Activated CD4-positive, alpha-beta T cell treated with anti-CD3 and anti-CD28 coated beads, Interleukin-2, amount 10 ng/mL, durations not matched to agents 7 days and 5 days (primary cell): ENCODE measurements at regions not wholly inside any gene's neighbourhood (a gene's known extent, or its start where the extent isn't known, plus 50 kb on each side); places are given as distances from the start of the nearest gene placed in this dataset.

ENCODE experiments used
- CTCF ChIA-PET: fragments of 350-600 bp; sonication (Branson Sonifier 250); formaldehyde crosslinking; loops from one replicate; lab custom pipeline; 2021; ENCODE audit warnings: antibody characterized with exemption; lab: Charles Lee
- POLR2A ChIA-PET: fragments of 350-600 bp; sonication (Branson Sonifier 250); formaldehyde crosslinking; loops from one replicate; lab custom pipeline; 2021; ENCODE audit warnings: antibody characterized with exemption; lab: Charles Lee
- DNase-seq: peaks from one replicate; pipeline ENCODE4 v3.0.0-alpha.2; 2020
- H3K27ac Mint-ChIP-seq: one replicate; pipeline ENCODE4 v1.8.0; 2021; ENCODE audit warnings: mild to moderate bottlenecking, moderate library complexity, mixed read lengths
- H3K27me3 Mint-ChIP-seq: one replicate; pipeline ENCODE4 v1.8.0; 2021; ENCODE audit warnings: mixed read lengths
- H3K36me3 Mint-ChIP-seq: one replicate; pipeline ENCODE4 v1.8.0; 2021; ENCODE audit warnings: low read depth, mixed read lengths
- H3K4me1 Mint-ChIP-seq: one replicate; pipeline ENCODE4 v1.8.0; 2021; ENCODE audit warnings: mixed read lengths
- H3K4me3 Mint-ChIP-seq: one replicate; pipeline ENCODE4 v1.8.0; 2021; ENCODE audit warnings: mild to moderate bottlenecking, moderate library complexity, mixed read lengths
- H3K9me3 Mint-ChIP-seq: one replicate; pipeline ENCODE4 v1.8.0; 2021; ENCODE audit warnings: mixed read lengths

- Mint-ChIP-seq H3K9me3 (peaks cover 19% of the 10 kb centered on the region), H3K4me3 (no peak overlapping the region), H3K36me3 (peaks cover 6% of the 10 kb centered on the region), H3K27me3 (peaks cover 9% of the 10 kb centered on the region), H3K4me1 (no peaks in the 10 kb centered on the region), H3K27ac (no peak overlapping the region)
- CTCF ChIA-PET: no interaction called here
- no peak for DNase-seq
- POLR2A ChIA-PET: no interaction called here
These were observed 156.5 kb upstream of the OLIG3 start for GRCh38 chr6:137650720-137651119.

GRCh38 chr6:137651178-137651577 lies 157.0 kb upstream of the OLIG3 start:
- ChIA-PET POLR2A (no interaction called here), CTCF (interaction anchor here (0.6 kb wide), 1 partner anchor 170 kb away, joined by 5 read pairs; no protein-coding TSS in a partner anchor)
- peaks cover 7% of the 10 kb centered on the region for H3K36me3 Mint-ChIP-seq
- H3K4me1 Mint-ChIP-seq: peaks cover under 1% of the 10 kb centered on the region
- no peak overlapping the region for H3K27ac Mint-ChIP-seq
- H3K9me3 Mint-ChIP-seq: peaks cover 19% of the 10 kb centered on the region
- no peak overlapping the region for H3K4me3 Mint-ChIP-seq
- H3K27me3 Mint-ChIP-seq: peaks cover 9% of the 10 kb centered on the region
- DNase-seq: no peak

- CTCF ChIA-PET: interaction anchor here (0.6 to 1.6 kb wide), 3 partner anchors 42 to 293 kb away, joined by 3 to 5 read pairs (median 4); no protein-coding TSS in a partner anchor
These were observed 157.6 kb upstream of the OLIG3 start for GRCh38 chr6:137651591-137652335.

GRCh38 chr6:137652961-137653705 lies 158.9 kb upstream of the OLIG3 start:
- CTCF ChIA-PET: interaction anchor here (0.7 to 1.6 kb wide), 3 partner anchors 11 to 292 kb away, joined by 3 to 4 read pairs (median 4); no protein-coding TSS in a partner anchor
- H3K9me3 Mint-ChIP-seq: peaks cover 18% of the 10 kb centered on the region
- no peak for DNase-seq
- H3K27ac Mint-ChIP-seq: no peak overlapping the region
- no peak overlapping the region for H3K4me3 Mint-ChIP-seq
- peaks cover 20% of the 10 kb centered on the region for H3K4me1 Mint-ChIP-seq
- POLR2A ChIA-PET: no interaction called here
- H3K27me3 Mint-ChIP-seq: peaks cover 4% of the 10 kb centered on the region
- peaks cover 7% of the 10 kb centered on the region for H3K36me3 Mint-ChIP-seq

More at GRCh38 chr6:137651591-137652335, 157.6 kb upstream of the OLIG3 start:
- POLR2A ChIA-PET: no interaction called here
- Mint-ChIP-seq H3K27ac (no peak overlapping the region), H3K4me3 (no peak overlapping the region), H3K27me3 (peaks cover 9% of the 10 kb centered on the region), H3K9me3 (peaks cover 18% of the 10 kb centered on the region), H3K4me1 (peaks cover 6% of the 10 kb centered on the region), H3K36me3 (peaks cover 7% of the 10 kb centered on the region)
- DNase-seq: no peak

- Mint-ChIP-seq H3K9me3 (peaks cover 18% of the 10 kb centered on the region), H3K27me3 (no peaks in the 10 kb centered on the region), H3K4me3 (no peak overlapping the region), H3K27ac (no peak overlapping the region), H3K4me1 (peaks cover 21% of the 10 kb centered on the region), H3K36me3 (peaks cover 7% of the 10 kb centered on the region)
- no peak for DNase-seq
- POLR2A ChIA-PET: no interaction called here
- CTCF ChIA-PET: interaction anchor here (1.4 to 1.6 kb wide), 2 partner anchors 12 to 291 kb away, joined by 4 read pairs; no protein-coding TSS in a partner anchor
These were observed 159.5 kb upstream of the OLIG3 start for GRCh38 chr6:137653706-137654059.

- H3K4me1 Mint-ChIP-seq: peaks cover 21% of the 10 kb centered on the region
- no peak overlapping the region for H3K27ac Mint-ChIP-seq
- DNase-seq: no peak
- ChIA-PET CTCF (no interaction called here), POLR2A (no interaction called here)
- no peaks in the 10 kb centered on the region for H3K27me3 Mint-ChIP-seq
- peaks cover 7% of the 10 kb centered on the region for H3K36me3 Mint-ChIP-seq
- peaks cover 18% of the 10 kb centered on the region for H3K9me3 Mint-ChIP-seq
- H3K4me3 Mint-ChIP-seq: no peak overlapping the region
These were observed 160.3 kb upstream of the OLIG3 start for GRCh38 chr6:137654365-137654981.

GRCh38 chr6:137655291-137655690 lies 161.1 kb upstream of the OLIG3 start:
- ChIA-PET CTCF (no interaction called here), POLR2A (no interaction called here)
- Mint-ChIP-seq H3K4me3 (no peak overlapping the region), H3K36me3 (peaks cover 7% of the 10 kb centered on the region), H3K4me1 (peaks cover 21% of the 10 kb centered on the region), H3K9me3 (peaks cover 18% of the 10 kb centered on the region), H3K27ac (no peak overlapping the region), H3K27me3 (no peaks in the 10 kb centered on the region)
- DNase-seq: no peak

GRCh38 chr6:137656735-137657134 lies 162.5 kb upstream of the OLIG3 start:
- Mint-ChIP-seq H3K27me3 (no peaks in the 10 kb centered on the region), H3K4me1 (peaks cover 24% of the 10 kb centered on the region), H3K4me3 (no peak overlapping the region), H3K9me3 (peaks cover 15% of the 10 kb centered on the region), H3K27ac (no peak overlapping the region), H3K36me3 (peaks cover 7% of the 10 kb centered on the region)
- CTCF ChIA-PET: interaction anchor here (0.7 to 2.4 kb wide), 4 partner anchors 9 to 133 kb away, joined by 3 to 6 read pairs (median 4); no protein-coding TSS in a partner anchor
- POLR2A ChIA-PET: no interaction called here
- no peak for DNase-seq

- H3K4me1 Mint-ChIP-seq: peaks cover 27% of the 10 kb centered on the region
- no peak overlapping the region for H3K27ac Mint-ChIP-seq
- H3K36me3 Mint-ChIP-seq: peaks cover 5% of the 10 kb centered on the region
- no peaks in the 10 kb centered on the region for H3K27me3 Mint-ChIP-seq
- H3K4me3 Mint-ChIP-seq: no peak overlapping the region
- ChIA-PET CTCF (interaction anchor here (0.6 to 2.4 kb wide), 6 partner anchors 8 to 318 kb away, joined by 3 to 6 read pairs (median 3); no protein-coding TSS in a partner anchor), POLR2A (interaction anchor here (0.6 kb wide), 1 partner anchor 34 kb away, joined by 4 read pairs; no protein-coding TSS in a partner anchor)
- H3K9me3 Mint-ChIP-seq: peaks cover 13% of the 10 kb centered on the region
- peak; percentile 22 for DNase-seq
These were observed 163.2 kb upstream of the OLIG3 start for GRCh38 chr6:137657351-137657911.

GRCh38 chr6:137658287-137658686 lies 164.1 kb upstream of the OLIG3 start:
- Mint-ChIP-seq H3K9me3 (peaks cover 12% of the 10 kb centered on the region), H3K27me3 (no peaks in the 10 kb centered on the region), H3K36me3 (peaks cover 5% of the 10 kb centered on the region), H3K4me1 (peaks cover 27% of the 10 kb centered on the region), H3K4me3 (no peak overlapping the region), H3K27ac (no peak overlapping the region)
- CTCF ChIA-PET: interaction anchor here (0.9 to 2.4 kb wide), 6 partner anchors 35 to 535 kb away, joined by 3 to 6 read pairs (median 4); partner anchors contain the start of gene TNFAIP3
- POLR2A ChIA-PET: no interaction called here
- DNase-seq: no peak

- Mint-ChIP-seq H3K4me3 (no peak overlapping the region), H3K4me1 (peaks cover 27% of the 10 kb centered on the region), H3K9me3 (peaks cover 4% of the 10 kb centered on the region), H3K27me3 (no peaks in the 10 kb centered on the region), H3K36me3 (peaks cover 2% of the 10 kb centered on the region), H3K27ac (no peak overlapping the region)
- POLR2A ChIA-PET: no interaction called here
- CTCF ChIA-PET: interaction anchor here (1.0 to 1.4 kb wide), 2 partner anchors 9 to 34 kb away, joined by 3 read pairs; no protein-coding TSS in a partner anchor
- DNase-seq: no peak
These were observed 165.7 kb upstream of the OLIG3 start for GRCh38 chr6:137659871-137660270.

GRCh38 chr6:137660296-137660731 lies 166.1 kb upstream of the OLIG3 start:
- Mint-ChIP-seq H3K4me3 (no peak overlapping the region), H3K9me3 (peaks cover 5% of the 10 kb centered on the region), H3K36me3 (peaks cover 1% of the 10 kb centered on the region), H3K27me3 (no peaks in the 10 kb centered on the region), H3K27ac (no peak overlapping the region), H3K4me1 (peaks cover 29% of the 10 kb centered on the region)
- POLR2A ChIA-PET: no interaction called here
- DNase-seq: no peak
- CTCF ChIA-PET: no interaction called here
